BE2C (cell line): ENCODE measurements at regions not wholly inside any gene's neighbourhood (a gene's known extent, or its start where the extent isn't known, plus 50 kb on each side); places are given as distances from the start of the nearest gene placed in this dataset.

Experiments used
- DNase-seq: peaks from one replicate; pipeline ENCODE4 v3.0.0-alpha.2; 2020
- H3K27me3 ChIP-seq: fragments of 250-450 bp; sonication (Bioruptor Pico); 2 replicates; pipeline ENCODE4 v1.5.1; 2020; ENCODE audit warnings: mild to moderate bottlenecking
- H3K36me3 ChIP-seq: fragments of 250-450 bp; sonication (Bioruptor Pico); 2 replicates; pipeline ENCODE4 v1.5.1; 2020; ENCODE audit warnings: mild to moderate bottlenecking
- H3K4me1 ChIP-seq: fragments of 250-450 bp; sonication (Bioruptor Pico); 2 replicates; pipeline ENCODE4 v1.5.1; 2020
- H3K4me3 ChIP-seq: 2 replicates; pipeline ENCODE4 v1.5.1; 2011; ENCODE audit warnings: low read depth, low read length
- H3K9me3 ChIP-seq: fragments of 250-450 bp; sonication (Bioruptor Pico); 2 replicates; pipeline ENCODE4 v1.5.1; 2020
- TF ChIP-seq, protein P1 (sequence below): IDR thresholded peaks from 2 replicates; pipeline ENCODE4 v1.5.1; 2012; ENCODE audit warnings: mild to moderate bottlenecking, low read depth, low read length

DNA sequence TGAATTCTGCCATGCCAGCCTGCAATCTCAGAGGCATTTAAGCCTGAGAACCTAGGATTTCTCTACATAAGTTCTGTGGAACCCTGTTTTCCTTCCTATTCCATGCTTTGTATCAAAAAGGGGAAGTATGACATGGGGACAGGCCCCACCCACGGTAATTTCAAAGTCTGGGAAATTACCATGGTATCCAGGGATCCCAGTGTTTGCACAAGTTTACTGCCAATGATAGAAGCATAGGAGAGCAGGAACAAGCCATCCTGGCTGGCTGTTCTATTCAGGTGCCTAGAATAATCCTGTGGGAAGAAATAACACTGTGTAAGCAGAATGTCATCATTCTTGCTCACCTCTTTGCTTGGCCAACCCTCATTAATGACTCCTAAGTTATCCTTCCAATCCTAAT, 53.8 kb upstream of the ATP1B1 start:
- TF ChIP-seq, protein P1, sequence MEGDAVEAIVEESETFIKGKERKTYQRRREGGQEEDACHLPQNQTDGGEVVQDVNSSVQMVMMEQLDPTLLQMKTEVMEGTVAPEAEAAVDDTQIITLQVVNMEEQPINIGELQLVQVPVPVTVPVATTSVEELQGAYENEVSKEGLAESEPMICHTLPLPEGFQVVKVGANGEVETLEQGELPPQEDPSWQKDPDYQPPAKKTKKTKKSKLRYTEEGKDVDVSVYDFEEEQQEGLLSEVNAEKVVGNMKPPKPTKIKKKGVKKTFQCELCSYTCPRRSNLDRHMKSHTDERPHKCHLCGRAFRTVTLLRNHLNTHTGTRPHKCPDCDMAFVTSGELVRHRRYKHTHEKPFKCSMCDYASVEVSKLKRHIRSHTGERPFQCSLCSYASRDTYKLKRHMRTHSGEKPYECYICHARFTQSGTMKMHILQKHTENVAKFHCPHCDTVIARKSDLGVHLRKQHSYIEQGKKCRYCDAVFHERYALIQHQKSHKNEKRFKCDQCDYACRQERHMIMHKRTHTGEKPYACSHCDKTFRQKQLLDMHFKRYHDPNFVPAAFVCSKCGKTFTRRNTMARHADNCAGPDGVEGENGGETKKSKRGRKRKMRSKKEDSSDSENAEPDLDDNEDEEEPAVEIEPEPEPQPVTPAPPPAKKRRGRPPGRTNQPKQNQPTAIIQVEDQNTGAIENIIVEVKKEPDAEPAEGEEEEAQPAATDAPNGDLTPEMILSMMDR, result no peak
- Histone ChIP-seq H3K36me3 (no peaks in the 10 kb centered on the region), H3K4me3 (no peak overlapping the region), H3K9me3 (no peaks in the 10 kb centered on the region), H3K27me3 (no peaks in the 10 kb centered on the region), H3K4me1 (peaks cover 3% of the 10 kb centered on the region; the same call in 1 of the 2 replicates)
- no peak for DNase-seq

DNA sequence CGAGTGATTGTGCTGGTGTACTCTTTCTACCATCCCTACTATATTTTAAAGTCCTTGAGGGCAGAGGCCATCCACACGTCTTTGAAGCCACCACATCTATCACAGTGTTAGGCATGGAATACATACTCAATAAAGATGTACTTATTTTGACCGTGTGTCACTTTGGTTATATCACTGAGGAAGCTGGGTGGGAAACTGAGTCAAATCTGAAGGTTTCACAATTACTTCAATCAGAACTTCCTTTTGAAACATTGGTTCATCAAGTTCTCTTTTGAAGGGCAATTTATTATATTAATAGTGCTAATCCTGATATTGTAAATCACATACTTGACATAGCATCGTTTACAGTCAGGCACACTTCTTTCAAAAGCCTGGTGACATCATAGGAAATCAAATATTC, 53.3 kb upstream of the ATP1B1 start:
- Histone ChIP-seq H3K27me3 (no peaks in the 10 kb centered on the region), H3K4me3 (no peak overlapping the region), H3K36me3 (no peaks in the 10 kb centered on the region), H3K4me1 (peaks cover 3% of the 10 kb centered on the region; the same call in 1 of the 2 replicates), H3K9me3 (no peaks in the 10 kb centered on the region)
- no peak for DNase-seq
- TF ChIP-seq, protein P1, result no peak
